ENCODE measurements at regions not wholly inside any gene's neighbourhood (a gene's known extent, or its start where the extent isn't known, plus 50 kb on each side); places are given as distances from the start of the nearest gene placed in this dataset.

GRCh38 chr2:81528852-81529480 is 1224.4 kb upstream of the LRRTM1 start:
- TF ChIP-seq CTCF (IDR thresholded peaks at IDR 0.05; ENCODE audit: low read length) (no peak), EZH2 (optimal IDR thresholded peaks at IDR 0.05; ENCODE audit: low read depth, low read length) (no peak), EZH2phosphoT487 (IDR thresholded peaks at IDR 0.05; ENCODE audit: low read length) (no peak)
